Vagina (tissue), 2 donors: ENCODE measurements at regions not wholly inside any gene's neighbourhood (a gene's known extent, or its start where the extent isn't known, plus 50 kb on each side); places are given as distances from the start of the nearest gene placed in this dataset.

Source experiments
- DNase-seq, 2 donors: peaks; one replicate each; pipeline ENCODE4 v3.0.0-alpha.2; 2017; ENCODE audit errors: extremely low spot score in 2 of 2
- H3K27ac ChIP-seq: fragments of 200-600 bp; sonication (generic); one replicate; pipeline ENCODE4 v1.5.1; 2019
- H3K27me3 ChIP-seq: fragments of 200-600 bp; sonication (generic); one replicate; pipeline ENCODE4 v1.5.1; 2019
- H3K36me3 ChIP-seq, 2 donors: fragments of 200-600 bp; sonication (generic); one replicate each; pipeline ENCODE4 v1.5.1; 2017 to 2019
- H3K4me1 ChIP-seq: fragments of 200-600 bp; sonication (generic); one replicate; pipeline ENCODE4 v1.5.1; 2019
- H3K4me3 ChIP-seq, 2 donors: fragments of 200-600 bp; sonication (generic); 1 replicate in 1 of 2; 2 replicates in 1 of 2; pipeline ENCODE4 v1.5.1; 2016 to 2019
- H3K9me3 ChIP-seq: fragments of 200-600 bp; sonication (generic); one replicate; pipeline ENCODE4 v1.5.1; 2019
- POLR2A ChIP-seq, 2 donors: fragments of 450-650 bp; IDR thresholded peaks; one replicate each; pipeline ENCODE4 v1.6.1; 2017; ENCODE audit warnings: antibody characterized with exemption in 2 of 2, mild to moderate bottlenecking in 2 of 2, moderate library complexity in 2 of 2
- POLR2AphosphoS5 ChIP-seq, 2 donors: sonication (generic); formaldehyde crosslinking; IDR thresholded peaks; one replicate each; pipeline ENCODE4 v1.9.0; 2017; ENCODE audit warnings: antibody characterized with exemption in 2 of 2, mild to moderate bottlenecking in 2 of 2, low read depth in 1 of 2; ENCODE audit not compliant: insufficient read depth in 1 of 2
- intact Hi-C: fragments of 100-400 bp; cut with DNase I; formaldehyde crosslinking; loops from one replicate; pipeline ENCODE4 v1.15.1; 2023
- TF ChIP-seq, protein P1 (sequence below), 3 experiments: fragments of 450-650 bp in 2 of 3; fragments of 200-600 bp in 1 of 3; sonication (generic) in 1 of 3; IDR thresholded peaks; one replicate each; pipeline ENCODE4 v1.5.1; 2017 to 2019; ENCODE audit warnings: antibody characterized with exemption in 3 of 3, mild to moderate bottlenecking in 2 of 3, moderate library complexity in 2 of 3

DNA sequence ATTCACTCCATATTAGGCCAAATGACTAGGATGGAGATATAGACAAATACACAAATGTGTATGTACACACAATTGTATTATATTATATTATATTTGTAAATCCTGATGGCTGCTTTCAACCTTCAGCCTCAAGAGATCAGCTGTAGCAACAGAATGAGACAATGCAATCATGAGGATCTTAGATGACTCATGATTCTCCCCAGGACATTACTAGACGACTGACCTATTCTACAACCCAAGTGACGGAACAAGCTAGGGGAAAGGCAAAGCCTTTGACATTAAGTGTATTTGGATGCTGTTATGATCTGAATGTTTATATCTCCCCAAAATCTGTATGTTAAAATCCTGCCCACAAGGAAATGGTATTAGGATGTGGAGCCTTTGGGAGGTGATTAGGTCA is 66.5 kb downstream of the COX7C start:
- DNase-seq = no peak
- intact Hi-C loops = no loop called here
- no peaks in the 10 kb centered on the region for H3K9me3 ChIP-seq
- H3K36me3 ChIP-seq = no peaks in the 10 kb centered on the region
- TF ChIP-seq, protein P1, sequence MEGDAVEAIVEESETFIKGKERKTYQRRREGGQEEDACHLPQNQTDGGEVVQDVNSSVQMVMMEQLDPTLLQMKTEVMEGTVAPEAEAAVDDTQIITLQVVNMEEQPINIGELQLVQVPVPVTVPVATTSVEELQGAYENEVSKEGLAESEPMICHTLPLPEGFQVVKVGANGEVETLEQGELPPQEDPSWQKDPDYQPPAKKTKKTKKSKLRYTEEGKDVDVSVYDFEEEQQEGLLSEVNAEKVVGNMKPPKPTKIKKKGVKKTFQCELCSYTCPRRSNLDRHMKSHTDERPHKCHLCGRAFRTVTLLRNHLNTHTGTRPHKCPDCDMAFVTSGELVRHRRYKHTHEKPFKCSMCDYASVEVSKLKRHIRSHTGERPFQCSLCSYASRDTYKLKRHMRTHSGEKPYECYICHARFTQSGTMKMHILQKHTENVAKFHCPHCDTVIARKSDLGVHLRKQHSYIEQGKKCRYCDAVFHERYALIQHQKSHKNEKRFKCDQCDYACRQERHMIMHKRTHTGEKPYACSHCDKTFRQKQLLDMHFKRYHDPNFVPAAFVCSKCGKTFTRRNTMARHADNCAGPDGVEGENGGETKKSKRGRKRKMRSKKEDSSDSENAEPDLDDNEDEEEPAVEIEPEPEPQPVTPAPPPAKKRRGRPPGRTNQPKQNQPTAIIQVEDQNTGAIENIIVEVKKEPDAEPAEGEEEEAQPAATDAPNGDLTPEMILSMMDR (IDR thresholded peaks at IDR 0.05) = no peak
- TF ChIP-seq POLR2A (IDR thresholded peaks at IDR 0.05) (no peak), POLR2AphosphoS5 (IDR thresholded peaks at IDR 0.05; ENCODE audit: insufficient read depth in 1 of 2, low read depth in 1 of 2) (no peak)
- no peaks in the 10 kb centered on the region for H3K4me1 ChIP-seq
- H3K4me3 ChIP-seq = no peak overlapping the region
- H3K27me3 ChIP-seq = no peaks in the 10 kb centered on the region
- no peak overlapping the region for H3K27ac ChIP-seq

- Histone ChIP-seq H3K4me1 (no peaks in the 10 kb centered on the region), H3K27me3 (no peaks in the 10 kb centered on the region), H3K4me3 (no peak overlapping the region), H3K36me3 (no peaks in the 10 kb centered on the region), H3K27ac (no peak overlapping the region), H3K9me3 (no peaks in the 10 kb centered on the region)
- no peak for DNase-seq
- intact Hi-C loops = no loop called here
- TF ChIP-seq POLR2AphosphoS5 (IDR thresholded peaks at IDR 0.05; ENCODE audit: insufficient read depth in 1 of 2, low read depth in 1 of 2) (no peak), POLR2A (IDR thresholded peaks at IDR 0.05) (no peak)
- TF ChIP-seq, protein P1 (IDR thresholded peaks at IDR 0.05) = no peak
These were observed 68.3 kb downstream of the COX7C start for GRCh38 chr5:86686046-86686445.

DNA sequence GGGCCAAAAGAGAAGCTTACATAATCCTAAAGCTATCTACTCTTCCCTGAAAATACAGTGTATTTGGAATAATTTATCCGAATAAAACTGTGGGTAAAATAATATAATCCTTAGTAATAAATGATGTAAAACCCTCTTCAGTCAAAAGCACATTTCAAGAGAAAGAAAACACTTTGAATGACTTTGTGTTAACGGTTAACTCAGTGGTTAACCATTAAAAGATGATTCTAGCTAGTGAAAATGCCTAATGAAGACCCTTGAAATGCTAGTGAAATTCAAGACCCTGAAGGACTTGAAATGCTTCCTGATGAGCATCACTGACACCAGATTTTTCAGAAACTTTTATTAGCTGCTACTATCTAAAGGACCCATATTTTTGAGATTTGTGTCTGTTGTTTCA is 70.7 kb downstream of the COX7C start:
- no peaks in the 10 kb centered on the region for H3K4me1 ChIP-seq
- H3K27me3 ChIP-seq = no peaks in the 10 kb centered on the region
- TF ChIP-seq POLR2A (IDR thresholded peaks at IDR 0.05) (no peak), POLR2AphosphoS5 (IDR thresholded peaks at IDR 0.05; ENCODE audit: insufficient read depth in 1 of 2, low read depth in 1 of 2) (no peak)
- TF ChIP-seq, protein P1 (IDR thresholded peaks at IDR 0.05) = no peak
- DNase-seq = no peak
- H3K9me3 ChIP-seq = no peaks in the 10 kb centered on the region
- no peak overlapping the region for H3K27ac ChIP-seq
- no peaks in the 10 kb centered on the region for H3K36me3 ChIP-seq
- intact Hi-C loops = no loop called here
- H3K4me3 ChIP-seq = no peak overlapping the region

GRCh38 chr5:86689103-86689729 is 71.5 kb downstream of the COX7C start:
- DNase-seq = no peak
- Histone ChIP-seq H3K9me3 (no peaks in the 10 kb centered on the region), H3K4me1 (no peaks in the 10 kb centered on the region), H3K27me3 (no peaks in the 10 kb centered on the region), H3K36me3 (no peaks in the 10 kb centered on the region), H3K27ac (no peak overlapping the region), H3K4me3 (no peak overlapping the region)
- intact Hi-C loops = no loop called here
- TF ChIP-seq POLR2AphosphoS5 (IDR thresholded peaks at IDR 0.05; ENCODE audit: insufficient read depth in 1 of 2, low read depth in 1 of 2) (no peak), POLR2A (IDR thresholded peaks at IDR 0.05) (no peak)
- TF ChIP-seq, protein P1 (IDR thresholded peaks at IDR 0.05) = no peak

DNA sequence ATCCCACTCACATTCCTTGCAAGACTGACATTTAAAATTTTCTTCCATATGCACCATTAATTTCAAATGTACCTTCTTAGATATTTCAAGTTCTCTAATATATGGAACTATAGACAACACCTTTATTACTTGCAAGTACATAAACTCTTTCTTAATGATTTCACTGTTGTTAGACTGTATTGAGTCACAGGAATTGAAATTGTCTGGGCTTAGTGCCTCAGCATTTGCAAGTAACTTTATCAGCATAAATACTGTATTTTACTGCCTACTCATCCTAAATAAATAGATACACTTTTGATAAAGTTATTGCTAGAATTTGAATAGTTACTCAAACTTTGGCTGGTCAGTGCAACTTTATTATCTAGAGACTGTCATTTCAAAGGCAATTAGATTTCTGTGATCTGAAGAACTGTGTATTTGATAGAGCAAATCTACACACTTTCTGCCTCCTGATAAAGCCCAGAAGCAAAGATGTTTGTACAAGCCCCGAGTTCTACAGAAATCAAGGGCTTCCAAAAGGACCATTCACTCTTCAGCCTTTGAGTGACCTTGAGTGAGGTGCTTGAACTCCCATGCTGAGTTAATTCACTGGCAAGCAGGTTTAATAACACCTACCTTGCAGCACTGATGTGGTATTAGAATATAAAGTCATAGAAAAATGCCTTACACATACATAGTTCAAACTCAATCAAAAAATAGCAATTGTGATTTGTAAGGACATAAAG is 91.6 kb downstream of the COX7C start:
- no peak overlapping the region for H3K4me3 ChIP-seq
- no peaks in the 10 kb centered on the region for H3K36me3 ChIP-seq
- no peaks in the 10 kb centered on the region for H3K4me1 ChIP-seq
- TF ChIP-seq POLR2A (IDR thresholded peaks at IDR 0.05) (no peak), POLR2AphosphoS5 (IDR thresholded peaks at IDR 0.05; ENCODE audit: insufficient read depth in 1 of 2, low read depth in 1 of 2) (no peak)
- TF ChIP-seq, protein P1 (IDR thresholded peaks at IDR 0.05) = no peak
- no peak overlapping the region for H3K27ac ChIP-seq
- H3K9me3 ChIP-seq = no peaks in the 10 kb centered on the region
- no peak for DNase-seq
- no peaks in the 10 kb centered on the region for H3K27me3 ChIP-seq
- intact Hi-C loops = no loop called here
